T-cell (primary cell): ENCODE measurements at regions not wholly inside any gene's neighbourhood (a gene's known extent, or its start where the extent isn't known, plus 50 kb on each side); places are given as distances from the start of the nearest gene placed in this dataset.

Source experiments
- ATAC-seq, 4 experiments: fragments of 200-7000 bp in 3 of 4; fragments of 150-1000 bp in 1 of 4; cut with Tn5 transposase; replicated peaks in 1 of 4; 1 replicate in 3 of 4; 2 replicates in 1 of 4; pipeline ENCODE4 v1.10.0; 2021; ENCODE audit warnings: moderate library complexity in 3 of 4, mild to moderate bottlenecking in 2 of 4, moderate number of reproducible peaks in 1 of 4
- CTCF ChIA-PET, 2 donors: fragments of 300-600 bp; sonication (Branson Sonifier 250); formaldehyde crosslinking; loops; one replicate each; lab custom pipeline; 2022; ENCODE audit warnings: antibody characterized with exemption in 2 of 2; lab: Charles Lee
- POLR2A ChIA-PET, 2 donors: fragments of 300-600 bp; sonication (Branson Sonifier 250); formaldehyde crosslinking; loops; one replicate each; lab custom pipeline; 2022; ENCODE audit warnings: antibody characterized with exemption in 2 of 2; lab: Charles Lee
- DNase-seq, 35 experiments: peaks; one replicate each; pipeline versions ENCODE4 v3.0.0 to v3.0.0-alpha.2; 2013 to 2023
- H3K27ac ChIP-seq: one replicate; pipeline ENCODE4 v1.5.1; 2013; ENCODE audit warnings: low read length
- H3K27me3 ChIP-seq, 2 experiments: replicated peaks in 1 of 2; 1 replicate in 1 of 2; 2 replicates in 1 of 2; pipeline versions ENCODE4 v1.6.1 to v1.7.0; 2013; ENCODE audit warnings: low read length in 1 of 2, mixed read lengths in 1 of 2; ENCODE audit not compliant: control insufficient read depth in 2 of 2, insufficient read depth in 2 of 2; ENCODE audit errors: extremely low read depth in 1 of 2
- H3K36me3 ChIP-seq, 2 donors: 1 replicate in 1 of 2; 2 replicates in 1 of 2; pipeline versions ENCODE4 v1.6.1 to v1.7.0; 2013; ENCODE audit warnings: low read length in 1 of 2; ENCODE audit not compliant: control insufficient read depth in 2 of 2, insufficient read depth in 1 of 2; ENCODE audit errors: extremely low read depth in 1 of 2
- H3K4me1 ChIP-seq, 2 experiments: 1 replicate in 1 of 2; 2 replicates in 1 of 2; pipeline versions ENCODE4 v1.6.1 to v1.7.0; 2013; ENCODE audit warnings: low read length in 2 of 2, mixed read lengths in 1 of 2; ENCODE audit not compliant: insufficient read depth in 2 of 2, control insufficient read depth in 1 of 2; ENCODE audit errors: extremely low read depth in 1 of 2
- H3K4me3 ChIP-seq, 2 donors: 1 replicate in 1 of 2; 2 replicates in 1 of 2; pipeline versions ENCODE4 v1.5.1 to v1.7.0; 2013; ENCODE audit warnings: mild to moderate bottlenecking in 2 of 2, low read length in 1 of 2, moderate library complexity in 1 of 2; ENCODE audit not compliant: control insufficient read depth in 1 of 2; ENCODE audit errors: extremely low read depth in 1 of 2
- H3K9me3 ChIP-seq: 2 replicates; pipeline ENCODE4 v1.7.0; 2013
- H3K27ac Mint-ChIP-seq, 2 donors: one replicate each; pipeline ENCODE4 v1.8.0; 2020 to 2021; ENCODE audit warnings: mild to moderate bottlenecking in 2 of 2, mixed read lengths in 2 of 2
- H3K27me3 Mint-ChIP-seq, 2 donors: one replicate each; pipeline ENCODE4 v1.8.0; 2021 to 2022; ENCODE audit warnings: mixed read lengths in 2 of 2
- H3K36me3 Mint-ChIP-seq: one replicate; pipeline ENCODE4 v1.8.0; 2021; ENCODE audit warnings: mixed read lengths
- H3K4me1 Mint-ChIP-seq, 3 donors: one replicate each; pipeline ENCODE4 v1.8.0; 2020 to 2022; ENCODE audit warnings: mixed read lengths in 3 of 3, mild to moderate bottlenecking in 1 of 3
- H3K4me3 Mint-ChIP-seq, 3 donors: one replicate each; pipeline ENCODE4 v1.8.0; 2020 to 2022; ENCODE audit warnings: mild to moderate bottlenecking in 3 of 3, mixed read lengths in 3 of 3, moderate library complexity in 3 of 3
- H3K9me3 Mint-ChIP-seq, 3 donors: one replicate each; pipeline ENCODE4 v1.8.0; 2020 to 2022; ENCODE audit warnings: mixed read lengths in 3 of 3
- whole genome bisulfite sequencing: methylation state at CpG from one replicate; pipeline ENCODE4 v1.1.5; 2013; ENCODE audit warnings: missing lambda C conversion rate; ENCODE audit not compliant: insufficient coverage; 5-methylcytosine and 5-hydroxymethylcytosine counted together

- DNase-seq = no peak
- ChIA-PET POLR2A (interaction anchor here in 1 of 2 donors (0.6 kb wide), 1 partner anchor 24 kb away, joined by 4 read pairs; no protein-coding TSS in a partner anchor), CTCF (no interaction called here)
- Mint-ChIP-seq H3K4me1 (no peaks in the 10 kb centered on the region), H3K36me3 (no peaks in the 10 kb centered on the region), H3K9me3 (peaks cover 0 to 3% (median 0%) of the 10 kb centered on the region in 3 donors), H3K27ac (no peak overlapping the region), H3K27me3 (peaks cover 9 to 19% of the 10 kb centered on the region in 2 donors), H3K4me3 (no peak overlapping the region)
- H3K4me1 ChIP-seq = no peaks in the 10 kb centered on the region
- no peaks in the 10 kb centered on the region for H3K36me3 ChIP-seq
- H3K27me3 ChIP-seq = no peaks in the 10 kb centered on the region
- H3K27ac ChIP-seq = no peak overlapping the region
- H3K9me3 ChIP-seq = no peaks in the 10 kb centered on the region
- no peak overlapping the region for H3K4me3 ChIP-seq
- no peak for ATAC-seq
Measured at GRCh38 chr7:118078015-118078414, 105.9 kb upstream of the LSM8 start.

GRCh38 chr7:118079369-118079768, 104.6 kb upstream of the LSM8 start:
- CTCF ChIA-PET = no interaction called here
- no peaks in the 10 kb centered on the region for H3K9me3 ChIP-seq
- H3K4me3 Mint-ChIP-seq = no peak overlapping the region

GRCh38 chr7:118080947-118081346, 103.0 kb upstream of the LSM8 start:
- Mint-ChIP-seq H3K4me3 (no peak overlapping the region), H3K27me3 (peaks cover 9 to 29% of the 10 kb centered on the region in 2 donors), H3K4me1 (no peaks in the 10 kb centered on the region), H3K36me3 (no peaks in the 10 kb centered on the region), H3K9me3 (peaks cover 0 to 3% (median 0%) of the 10 kb centered on the region in 3 donors), H3K27ac (no peak overlapping the region)
- Histone ChIP-seq H3K36me3 (no peaks in the 10 kb centered on the region), H3K4me3 (no peak overlapping the region), H3K4me1 (no peaks in the 10 kb centered on the region), H3K27me3 (no peaks in the 10 kb centered on the region), H3K27ac (no peak overlapping the region), H3K9me3 (no peaks in the 10 kb centered on the region)
- ChIA-PET POLR2A (no interaction called here), CTCF (no interaction called here)
- no peak for ATAC-seq
- no peak for DNase-seq
- WGBS = 60% methylated on average over 3 of the region's 3 CpGs

More at GRCh38 chr7:118079369-118079768, 104.6 kb upstream of the LSM8 start:
- POLR2A ChIA-PET = no interaction called here
- H3K27ac Mint-ChIP-seq = no peak overlapping the region
- Histone ChIP-seq H3K4me3 (no peak overlapping the region), H3K4me1 (no peaks in the 10 kb centered on the region), H3K27ac (no peak overlapping the region), H3K36me3 (no peaks in the 10 kb centered on the region), H3K27me3 (no peaks in the 10 kb centered on the region)
- H3K36me3 Mint-ChIP-seq = no peaks in the 10 kb centered on the region
- no peaks in the 10 kb centered on the region for H3K4me1 Mint-ChIP-seq
- H3K27me3 Mint-ChIP-seq = peaks cover 9 to 27% of the 10 kb centered on the region in 2 donors
- DNase-seq (no peak), ATAC-seq (no peak)
- no CpG with 5 or more reads among the region's 1 CpG for WGBS
- peaks cover 0 to 3% (median 0%) of the 10 kb centered on the region in 3 donors for H3K9me3 Mint-ChIP-seq

- CTCF ChIA-PET = no interaction called here
- H3K4me3 ChIP-seq = no peak overlapping the region
- Mint-ChIP-seq H3K4me3 (no peak overlapping the region), H3K36me3 (no peaks in the 10 kb centered on the region), H3K27me3 (peaks cover 7 to 31% of the 10 kb centered on the region in 2 donors), H3K4me1 (no peaks in the 10 kb centered on the region), H3K9me3 (peaks cover 0 to 3% (median 0%) of the 10 kb centered on the region in 3 donors), H3K27ac (no peak overlapping the region)
- H3K27me3 ChIP-seq = no peaks in the 10 kb centered on the region
- H3K36me3 ChIP-seq = no peaks in the 10 kb centered on the region
- POLR2A ChIA-PET = no interaction called here
- H3K27ac ChIP-seq = no peak overlapping the region
- no peaks in the 10 kb centered on the region for H3K9me3 ChIP-seq
- ATAC-seq (no peak), DNase-seq (no peak)
- no peaks in the 10 kb centered on the region for H3K4me1 ChIP-seq
Measured at GRCh38 chr7:118082506-118082905, 101.5 kb upstream of the LSM8 start.

- CTCF ChIA-PET = no interaction called here
- peaks cover 9 to 33% of the 10 kb centered on the region in 2 donors for H3K27me3 Mint-ChIP-seq
- ATAC-seq (no peak), DNase-seq (no peak)
- H3K36me3 Mint-ChIP-seq = no peaks in the 10 kb centered on the region
- H3K36me3 ChIP-seq = no peaks in the 10 kb centered on the region
- H3K4me1 Mint-ChIP-seq = no peaks in the 10 kb centered on the region
- H3K27me3 ChIP-seq = no peaks in the 10 kb centered on the region
- H3K9me3 ChIP-seq = no peaks in the 10 kb centered on the region
- H3K4me3 ChIP-seq = no peak overlapping the region
- 65% methylated on average over 2 of the region's 3 CpGs for WGBS
- no peak overlapping the region for H3K27ac ChIP-seq
- H3K9me3 Mint-ChIP-seq = peaks cover 0 to 3% (median 0%) of the 10 kb centered on the region in 3 donors
- H3K4me3 Mint-ChIP-seq = no peak overlapping the region
- no peaks in the 10 kb centered on the region for H3K4me1 ChIP-seq
- H3K27ac Mint-ChIP-seq = no peak overlapping the region
- POLR2A ChIA-PET = no interaction called here
Measured at GRCh38 chr7:118085000-118085399, 99.0 kb upstream of the LSM8 start.

- ChIA-PET CTCF (no interaction called here), POLR2A (interaction anchor here in 1 of 2 donors (0.7 kb wide), 1 partner anchor 18 kb away, joined by 3 read pairs; no protein-coding TSS in a partner anchor)
- DNase-seq (no peak), ATAC-seq (no peak)
- no peak overlapping the region for H3K4me3 Mint-ChIP-seq
- H3K4me1 Mint-ChIP-seq = no peaks in the 10 kb centered on the region
- 43% methylated on average over 1 of the region's 2 CpGs for WGBS
- peaks cover 4 to 24% of the 10 kb centered on the region in 2 donors for H3K27me3 Mint-ChIP-seq
- H3K4me1 ChIP-seq = no peaks in the 10 kb centered on the region
- H3K4me3 ChIP-seq = no peak overlapping the region
- H3K36me3 ChIP-seq = no peaks in the 10 kb centered on the region
- no peaks in the 10 kb centered on the region for H3K36me3 Mint-ChIP-seq
- no peaks in the 10 kb centered on the region for H3K9me3 ChIP-seq
- H3K9me3 Mint-ChIP-seq = no peaks in the 10 kb centered on the region
- H3K27me3 ChIP-seq = no peaks in the 10 kb centered on the region
- H3K27ac ChIP-seq = no peak overlapping the region
- H3K27ac Mint-ChIP-seq = no peak overlapping the region
Measured at GRCh38 chr7:118087126-118087525, 96.8 kb upstream of the LSM8 start.

- Histone ChIP-seq H3K4me1 (no peaks in the 10 kb centered on the region), H3K9me3 (no peaks in the 10 kb centered on the region), H3K4me3 (no peak overlapping the region), H3K27ac (no peak overlapping the region), H3K36me3 (no peaks in the 10 kb centered on the region), H3K27me3 (no peaks in the 10 kb centered on the region)
- DNase-seq (no peak), ATAC-seq (no peak)
- Mint-ChIP-seq H3K27me3 (peaks cover 2 to 8% of the 10 kb centered on the region in 2 donors), H3K4me3 (no peak overlapping the region), H3K9me3 (no peaks in the 10 kb centered on the region), H3K4me1 (no peaks in the 10 kb centered on the region), H3K36me3 (no peaks in the 10 kb centered on the region), H3K27ac (no peak overlapping the region)
- ChIA-PET POLR2A (no interaction called here), CTCF (no interaction called here)
- WGBS = no CpG with 5 or more reads among the region's 1 CpG
Measured at GRCh38 chr7:118094044-118094443, 89.9 kb upstream of the LSM8 start.
